Tibial artery (tissue), 4 donors: ENCODE measurements at regions not wholly inside any gene's neighbourhood (a gene's known extent, or its start where the extent isn't known, plus 50 kb on each side); places are given as distances from the start of the nearest gene placed in this dataset.

Experiments
- DNase-seq, 2 donors: peaks; one replicate each; pipeline ENCODE4 v3.0.0-alpha.2; 2019
- H3K27ac ChIP-seq, 2 donors: fragments of 200-600 bp; sonication (generic) in 1 of 2; 1 replicate in 1 of 2; 2 replicates in 1 of 2; pipeline ENCODE4 v1.5.1; 2018 to 2019; ENCODE audit warnings: mild to moderate bottlenecking in 1 of 2
- H3K27me3 ChIP-seq, 2 donors: fragments of 200-600 bp; sonication (generic) in 1 of 2; one replicate each; pipeline versions ENCODE4 v1.5.1 to v1.6.0; 2016 to 2019
- H3K36me3 ChIP-seq, 3 donors: fragments of 200-600 bp; sonication (generic) in 2 of 3; one replicate each; pipeline ENCODE4 v1.5.1; 2016 to 2019; ENCODE audit warnings: mild to moderate bottlenecking in 2 of 3
- H3K4me1 ChIP-seq, 4 donors: fragments of 200-600 bp; sonication (generic) in 2 of 4; 1 replicate in 3 of 4; 2 replicates in 1 of 4; pipeline ENCODE4 v1.5.1; 2016 to 2019
- H3K4me3 ChIP-seq, 2 donors: fragments of 200-600 bp; sonication (generic) in 1 of 2; 1 replicate in 1 of 2; 2 replicates in 1 of 2; pipeline ENCODE4 v1.5.1; 2018 to 2019; ENCODE audit warnings: mild to moderate bottlenecking in 2 of 2
- H3K9me3 ChIP-seq, 3 donors: fragments of 200-600 bp; sonication (generic) in 1 of 3; one replicate each; pipeline ENCODE4 v1.5.1; 2016 to 2019
- intact Hi-C: fragments of 100-400 bp; cut with DNase I; formaldehyde crosslinking; loops from one replicate; pipeline ENCODE4 v1.15.0; 2023; ENCODE audit warnings: low total_unique reads
- TF ChIP-seq, protein P1 (sequence below), 2 experiments: fragments of 200-600 bp in 1 of 2; fragments of 450-650 bp in 1 of 2; IDR thresholded peaks; one replicate each; pipeline ENCODE4 v1.5.1; 2017 to 2019; ENCODE audit warnings: antibody characterized with exemption in 2 of 2, mild to moderate bottlenecking in 1 of 2, moderate library complexity in 1 of 2

DNA sequence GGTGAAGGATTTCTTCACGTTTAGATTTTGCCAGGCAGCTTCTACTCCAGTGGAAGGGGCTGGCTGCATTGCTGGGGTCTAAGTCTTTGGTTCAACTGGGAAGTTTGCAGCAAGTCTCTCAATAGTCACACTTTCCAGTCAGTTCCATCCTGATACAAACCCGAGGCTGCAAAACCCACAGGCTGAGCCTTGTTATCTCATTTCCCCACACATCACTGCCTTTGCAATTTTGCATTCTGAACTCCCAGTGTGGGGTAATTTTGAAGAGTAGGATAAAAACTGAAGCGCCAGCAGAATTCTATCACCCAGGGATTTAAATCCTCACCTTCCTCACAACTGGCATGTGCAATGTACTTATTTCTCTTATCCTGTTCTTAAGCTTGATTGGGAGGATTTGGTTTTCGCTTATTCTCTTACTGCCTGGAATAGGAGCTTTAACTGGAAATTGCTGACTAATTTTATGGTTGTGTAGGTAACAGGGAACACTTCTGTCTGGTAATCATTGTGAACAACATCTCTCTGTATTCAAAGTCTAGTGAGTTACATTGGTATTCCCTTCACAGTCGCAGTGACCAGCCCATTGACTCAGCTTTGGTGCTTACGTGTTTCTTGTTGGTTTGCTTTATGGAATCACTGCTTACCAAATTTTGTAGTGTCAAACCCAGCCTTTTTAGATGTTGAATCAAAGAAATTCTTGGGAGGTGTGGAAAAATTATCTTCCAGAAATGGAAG, 142.0 kb upstream of the TOPAZ1 start:
- no peaks in the 10 kb centered on the region for H3K36me3 ChIP-seq
- DNase-seq = no peak
- no peaks in the 10 kb centered on the region for H3K9me3 ChIP-seq
- TF ChIP-seq, protein P1, sequence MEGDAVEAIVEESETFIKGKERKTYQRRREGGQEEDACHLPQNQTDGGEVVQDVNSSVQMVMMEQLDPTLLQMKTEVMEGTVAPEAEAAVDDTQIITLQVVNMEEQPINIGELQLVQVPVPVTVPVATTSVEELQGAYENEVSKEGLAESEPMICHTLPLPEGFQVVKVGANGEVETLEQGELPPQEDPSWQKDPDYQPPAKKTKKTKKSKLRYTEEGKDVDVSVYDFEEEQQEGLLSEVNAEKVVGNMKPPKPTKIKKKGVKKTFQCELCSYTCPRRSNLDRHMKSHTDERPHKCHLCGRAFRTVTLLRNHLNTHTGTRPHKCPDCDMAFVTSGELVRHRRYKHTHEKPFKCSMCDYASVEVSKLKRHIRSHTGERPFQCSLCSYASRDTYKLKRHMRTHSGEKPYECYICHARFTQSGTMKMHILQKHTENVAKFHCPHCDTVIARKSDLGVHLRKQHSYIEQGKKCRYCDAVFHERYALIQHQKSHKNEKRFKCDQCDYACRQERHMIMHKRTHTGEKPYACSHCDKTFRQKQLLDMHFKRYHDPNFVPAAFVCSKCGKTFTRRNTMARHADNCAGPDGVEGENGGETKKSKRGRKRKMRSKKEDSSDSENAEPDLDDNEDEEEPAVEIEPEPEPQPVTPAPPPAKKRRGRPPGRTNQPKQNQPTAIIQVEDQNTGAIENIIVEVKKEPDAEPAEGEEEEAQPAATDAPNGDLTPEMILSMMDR (IDR thresholded peaks at IDR 0.05) = no peak
- H3K27ac ChIP-seq = no peak overlapping the region
- H3K27me3 ChIP-seq = peaks cover 0 to 22% of the 10 kb centered on the region in 2 donors
- intact Hi-C loops = no loop called here
- H3K4me1 ChIP-seq = no peaks in the 10 kb centered on the region
- no peak overlapping the region for H3K4me3 ChIP-seq

DNA sequence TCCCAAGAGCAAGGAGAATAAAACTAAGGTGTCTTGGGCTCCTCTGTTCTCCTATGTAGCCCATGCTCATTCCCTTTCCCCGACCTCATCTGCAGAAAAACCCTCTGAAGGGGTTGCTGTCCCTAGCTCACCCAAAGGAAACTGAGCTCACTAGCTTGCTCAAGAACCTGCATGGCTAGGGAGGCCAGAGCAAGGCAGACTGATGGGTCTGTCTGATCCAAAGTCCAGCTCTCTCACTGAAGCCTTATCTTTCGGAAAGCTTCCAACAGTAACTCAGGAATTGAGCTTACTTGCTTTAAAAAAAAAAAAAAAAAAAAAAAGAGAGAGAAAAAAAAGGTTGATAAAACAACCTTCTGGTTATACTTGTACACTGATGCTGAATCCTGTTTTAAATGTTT, 141.4 kb upstream of the TOPAZ1 start:
- H3K27me3 ChIP-seq = peaks cover 0 to 24% of the 10 kb centered on the region in 2 donors

DNA sequence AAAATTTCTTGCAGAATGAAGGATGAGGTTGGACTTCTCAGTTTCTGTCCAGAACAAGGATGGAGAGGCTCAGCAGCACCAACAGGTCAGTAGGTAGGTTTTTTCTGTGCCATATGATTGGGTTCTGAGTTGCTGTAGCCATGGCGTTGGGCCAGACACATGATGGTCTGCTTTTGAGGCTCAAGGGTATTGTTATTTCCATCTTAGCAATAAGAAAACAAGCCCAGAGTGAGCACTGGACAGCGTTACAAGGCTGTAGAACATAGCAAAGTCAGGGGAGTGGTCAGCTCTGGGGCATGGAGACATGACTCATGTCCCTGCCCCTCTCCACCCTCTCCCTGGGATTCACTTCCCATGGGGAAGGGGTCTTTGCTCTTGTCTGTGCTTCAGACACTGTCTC, 137.6 kb upstream of the TOPAZ1 start:
- H3K36me3 ChIP-seq = no peaks in the 10 kb centered on the region
- H3K4me1 ChIP-seq = no peaks in the 10 kb centered on the region
- TF ChIP-seq, protein P1 (IDR thresholded peaks at IDR 0.05) = no peak
- H3K27ac ChIP-seq = no peak overlapping the region
- H3K9me3 ChIP-seq = no peaks in the 10 kb centered on the region
- peaks cover 0 to 24% of the 10 kb centered on the region in 2 donors for H3K27me3 ChIP-seq
- DNase-seq = no peak
- intact Hi-C loops = no loop called here
- H3K4me3 ChIP-seq = no peak overlapping the region

More for the DNA sequence above, 141.4 kb upstream of the TOPAZ1 start:
- H3K9me3 ChIP-seq = no peaks in the 10 kb centered on the region
- H3K36me3 ChIP-seq = no peaks in the 10 kb centered on the region
- intact Hi-C loops = no loop called here
- TF ChIP-seq, protein P1 (IDR thresholded peaks at IDR 0.05) = no peak
- DNase-seq = no peak
- H3K4me3 ChIP-seq = no peak overlapping the region
- H3K4me1 ChIP-seq = no peaks in the 10 kb centered on the region
- no peak overlapping the region for H3K27ac ChIP-seq

DNA sequence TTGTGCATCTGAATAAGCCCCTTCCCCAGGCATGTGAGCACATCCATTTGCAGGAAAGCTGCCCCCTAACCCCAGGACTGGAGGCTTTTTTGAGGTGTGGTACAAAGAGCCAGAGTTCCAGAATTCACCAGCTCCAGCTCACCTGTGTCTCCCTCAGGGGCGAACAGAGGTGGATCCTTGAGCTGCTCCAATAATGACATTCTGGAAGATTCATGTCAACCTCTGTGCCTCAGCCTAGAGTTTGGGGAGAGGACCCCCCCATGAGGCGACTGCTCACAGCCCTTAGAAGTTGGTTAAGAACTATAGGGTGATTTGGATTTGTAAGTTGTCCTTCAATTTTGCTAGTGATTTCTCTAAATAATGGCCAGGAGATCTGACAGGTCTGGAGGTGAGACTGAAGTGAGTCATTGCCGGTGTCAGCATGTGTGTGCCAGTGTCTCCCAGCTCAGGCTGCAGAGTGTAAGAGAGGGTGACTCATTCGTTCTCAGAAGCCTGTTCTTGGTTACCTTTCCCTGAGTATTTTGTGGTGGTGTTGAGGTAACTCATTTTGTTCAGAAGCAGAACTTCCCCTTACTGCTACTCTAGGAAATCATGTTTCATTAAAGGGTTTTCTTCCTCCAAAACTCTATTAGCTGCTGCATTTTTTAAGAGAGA, 136.9 kb upstream of the TOPAZ1 start:
- intact Hi-C loops = no loop called here
- H3K36me3 ChIP-seq = no peaks in the 10 kb centered on the region
- H3K4me3 ChIP-seq = no peak overlapping the region
- peaks cover 0 to 24% of the 10 kb centered on the region in 2 donors for H3K27me3 ChIP-seq
- no peaks in the 10 kb centered on the region for H3K9me3 ChIP-seq
- TF ChIP-seq, protein P1 (IDR thresholded peaks at IDR 0.05) = no peak
- H3K4me1 ChIP-seq = no peaks in the 10 kb centered on the region
- no peak overlapping the region for H3K27ac ChIP-seq
- no peak for DNase-seq

GRCh38 chr3:44105571-44105970, 136.1 kb upstream of the TOPAZ1 start:
- Histone ChIP-seq H3K4me1 (no peaks in the 10 kb centered on the region), H3K9me3 (no peaks in the 10 kb centered on the region), H3K27me3 (peaks cover 0 to 24% of the 10 kb centered on the region in 2 donors), H3K4me3 (no peak overlapping the region), H3K36me3 (no peaks in the 10 kb centered on the region), H3K27ac (no peak overlapping the region)
- no peak for DNase-seq
- TF ChIP-seq, protein P1 (IDR thresholded peaks at IDR 0.05) = no peak
- intact Hi-C loops = no loop called here
